HG03342 (cell line): ENCODE measurements at regions not wholly inside any gene's neighbourhood (a gene's known extent, or its start where the extent isn't known, plus 50 kb on each side); places are given as distances from the start of the nearest gene placed in this dataset.
"Not testable (repeated sequence)": the region's sequence is repeated elsewhere in the genome, so short reads cannot be mapped to it uniquely, and the experiment has no call there.

ENCODE experiments used
- ATAC-seq: cut with Tn5 transposase; IDR thresholded peaks from one replicate; pipeline ENCODE4 v1.9.1; 2021; ENCODE audit warnings: mild to moderate bottlenecking, moderate library complexity; ENCODE audit not compliant: unreplicated experiment

GRCh38 chr18:79595876-79596374 lies 83.7 kb upstream of the CTDP1 start:
- ATAC-seq, result no peak

- no peak for ATAC-seq
These were observed 83.0 kb upstream of the CTDP1 start for GRCh38 chr18:79596446-79597175.

- ATAC-seq, result no peak
These were observed 82.3 kb upstream of the CTDP1 start for GRCh38 chr18:79597176-79597830.

- no peak for ATAC-seq
These were observed 81.6 kb upstream of the CTDP1 start for GRCh38 chr18:79597831-79598632.

GRCh38 chr18:79598633-79599175 lies 80.9 kb upstream of the CTDP1 start:
- no peak for ATAC-seq

GRCh38 chr18:79599441-79599931 lies 80.1 kb upstream of the CTDP1 start:
- no peak for ATAC-seq

GRCh38 chr18:79600141-79600540 lies 79.5 kb upstream of the CTDP1 start:
- ATAC-seq, result no peak

GRCh38 chr18:79600596-79600995 lies 79.0 kb upstream of the CTDP1 start:
- no peak for ATAC-seq

GRCh38 chr18:79601234-79601633 lies 78.4 kb upstream of the CTDP1 start:
- ATAC-seq, result no peak

GRCh38 chr18:79603321-79604204 lies 76.0 kb upstream of the CTDP1 start:
- no peak for ATAC-seq

GRCh38 chr18:79604205-79604912 lies 75.2 kb upstream of the CTDP1 start:
- no peak for ATAC-seq

GRCh38 chr18:79604913-79605880 lies 74.4 kb upstream of the CTDP1 start:
- no peak for ATAC-seq

GRCh38 chr18:79606071-79606470 lies 73.5 kb upstream of the CTDP1 start:
- ATAC-seq, result not testable (repeated sequence)

- no peak for ATAC-seq
These were observed 72.8 kb upstream of the CTDP1 start for GRCh38 chr18:79606621-79607331.

GRCh38 chr18:79607361-79607952 lies 72.1 kb upstream of the CTDP1 start:
- ATAC-seq, result no peak

- no peak for ATAC-seq
These were observed 71.5 kb upstream of the CTDP1 start for GRCh38 chr18:79608069-79608468.

- no peak for ATAC-seq
These were observed 71.1 kb upstream of the CTDP1 start for GRCh38 chr18:79608535-79608934.
